Skeletal muscle cell (primary cell): ENCODE measurements at regions not wholly inside any gene's neighbourhood (a gene's known extent, or its start where the extent isn't known, plus 50 kb on each side); places are given as distances from the start of the nearest gene placed in this dataset.
A peak's percentile ranks its signal among the peaks of the same experiment; 100 is the strongest.

Experiments
- DNase-seq: peaks from one replicate; pipeline ENCODE4 v3.0.0-alpha.2; 2010; ENCODE audit warnings: low read depth
- H3K4me3 ChIP-seq: 2 replicates; pipeline ENCODE4 v1.5.1; 2011; ENCODE audit warnings: low read depth, mild to moderate bottlenecking, control low read depth, low read length, moderate library complexity

GRCh38 chr3:161156936-161157335, 51.8 kb upstream of the B3GALNT1 start:
- no peak overlapping the region for H3K4me3 ChIP-seq
- no peak for DNase-seq

- no peak overlapping the region for H3K4me3 ChIP-seq
- no peak for DNase-seq
Measured at GRCh38 chr3:161161603-161162002, 56.5 kb upstream of the B3GALNT1 start.

GRCh38 chr3:161163297-161163696, 57.8 kb upstream of the NMD3 start:
- H3K4me3 ChIP-seq: no peak overlapping the region
- peak; percentile 91 for DNase-seq

- no peak for DNase-seq
- H3K4me3 ChIP-seq: no peak overlapping the region
Measured at GRCh38 chr3:161166051-161166450, 55.1 kb upstream of the NMD3 start.

GRCh38 chr3:161171113-161171512, 50.0 kb upstream of the NMD3 start:
- H3K4me3 ChIP-seq: no peak overlapping the region
- DNase-seq: peak; percentile 72
